SK-N-MC (cell line): ENCODE measurements at regions not wholly inside any gene's neighbourhood (a gene's known extent, or its start where the extent isn't known, plus 50 kb on each side); places are given as distances from the start of the nearest gene placed in this dataset.

Source experiments
- FOXP2 ChIP-seq: optimal IDR thresholded peaks from 2 replicates; pipeline ENCODE3; 2011; ENCODE audit warnings: mild to moderate bottlenecking, moderate library complexity; ENCODE audit not compliant: insufficient read depth; ENCODE audit errors: extremely low read length, control extremely low read depth
- POLR2AphosphoS5 ChIP-seq: IDR thresholded peaks from 2 replicates; pipeline ENCODE4 v1.6.1; 2012; ENCODE audit warnings: mild to moderate bottlenecking, low read depth, low read length, borderline replicate concordance

- TF ChIP-seq POLR2AphosphoS5 (no peak), FOXP2 (no peak)
These were observed 135.5 kb upstream of the PKDCC start for GRCh38 chr2:41912337-41912736.
